HG02870 (cell line): ENCODE measurements at regions not wholly inside any gene's neighbourhood (a gene's known extent, or its start where the extent isn't known, plus 50 kb on each side); places are given as distances from the start of the nearest gene placed in this dataset.

Source experiments
- ATAC-seq: cut with Tn5 transposase; IDR thresholded peaks from one replicate; pipeline ENCODE4 v1.9.1; 2021; ENCODE audit warnings: mild to moderate bottlenecking, moderate library complexity; ENCODE audit not compliant: unreplicated experiment

- ATAC-seq: no peak
Measured at GRCh38 chr6:140940251-140940925, 1192.3 kb upstream of the GJE1 start.

DNA sequence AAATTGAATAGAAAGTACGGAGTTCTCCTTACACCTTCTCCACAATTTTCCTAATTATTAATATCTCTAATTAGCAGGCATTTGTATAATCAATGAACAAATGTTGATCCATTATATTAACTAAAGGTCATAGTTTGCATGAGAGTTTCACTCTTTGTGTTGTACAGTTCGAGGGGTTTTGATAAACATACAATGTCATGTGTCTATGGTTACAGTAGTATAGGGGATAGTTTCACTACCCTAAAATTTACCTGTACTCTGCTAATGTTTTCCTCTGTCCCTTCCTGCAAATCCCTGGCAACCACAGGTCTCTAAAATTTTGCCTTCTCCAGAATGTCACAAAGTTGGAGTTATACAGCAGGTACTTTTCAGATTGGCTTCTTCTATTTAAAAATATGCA lies 1199.8 kb upstream of the GJE1 start:
- no peak for ATAC-seq

GRCh38 chr6:140931581-140931980 lies 1201.1 kb upstream of the GJE1 start:
- no peak for ATAC-seq

DNA sequence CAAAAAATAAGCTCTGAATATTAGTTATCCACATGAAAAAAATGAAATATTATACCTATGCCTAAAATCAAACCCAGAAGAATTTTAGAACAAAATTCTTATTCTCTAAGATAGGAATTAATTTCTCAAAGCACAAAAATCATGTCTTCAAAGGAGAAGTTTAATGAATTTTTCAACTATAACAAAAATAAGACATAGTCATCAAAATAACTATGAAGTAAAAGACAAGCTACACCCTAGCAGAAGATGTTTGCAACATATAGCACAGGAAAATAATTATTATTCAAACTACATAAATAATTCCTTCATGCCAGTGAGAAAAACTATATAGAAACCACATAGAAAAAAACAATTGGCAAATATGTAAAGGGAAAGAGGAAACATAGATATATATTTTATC lies 1203.6 kb upstream of the GJE1 start:
- ATAC-seq: no peak

- ATAC-seq: no peak
Measured at GRCh38 chr6:140923048-140923447, 1209.7 kb upstream of the GJE1 start.

- ATAC-seq: peak; percentile 74
Measured at GRCh38 chr6:140921366-140922226, 1211.1 kb upstream of the GJE1 start.

DNA sequence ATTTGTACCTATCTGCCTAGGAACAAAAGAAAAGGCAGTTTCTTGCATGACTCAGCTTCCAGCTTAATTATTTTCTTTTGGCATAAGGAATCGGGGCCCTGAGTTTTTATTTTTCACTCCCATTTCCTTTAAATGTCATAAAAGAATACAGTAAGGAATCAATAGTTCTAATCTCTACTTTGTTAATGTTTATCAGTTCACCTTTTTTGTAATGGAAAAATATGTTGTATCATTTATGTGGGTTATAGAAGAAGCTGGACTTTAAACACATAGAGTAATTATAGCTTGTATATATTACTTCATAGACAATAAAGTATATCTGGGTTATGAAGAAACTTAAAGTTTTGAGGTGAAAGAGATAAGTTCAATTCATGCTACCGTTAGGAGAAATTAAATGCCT lies 1214.8 kb upstream of the GJE1 start:
- no peak for ATAC-seq

DNA sequence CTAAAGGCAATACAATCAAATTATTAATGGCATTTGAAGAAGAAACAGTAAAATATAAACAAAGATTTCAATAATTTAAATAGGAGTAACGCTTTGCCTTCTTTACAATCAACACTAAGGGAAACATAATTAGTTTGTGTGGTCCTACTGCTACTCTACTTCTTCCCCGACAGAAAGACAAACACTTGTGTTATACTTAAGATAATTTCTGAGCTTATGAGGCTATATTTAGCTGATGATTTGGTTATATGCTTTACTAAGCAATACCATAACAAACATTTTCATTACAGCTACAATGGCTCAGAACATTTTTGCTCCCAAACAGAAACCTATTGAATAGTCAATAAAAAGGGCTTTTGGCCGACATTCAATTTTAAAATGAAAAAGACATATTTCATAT lies 1217.2 kb upstream of the GJE1 start:
- ATAC-seq: no peak

- no peak for ATAC-seq
Measured at GRCh38 chr6:140915103-140915502, 1217.6 kb upstream of the GJE1 start.

DNA sequence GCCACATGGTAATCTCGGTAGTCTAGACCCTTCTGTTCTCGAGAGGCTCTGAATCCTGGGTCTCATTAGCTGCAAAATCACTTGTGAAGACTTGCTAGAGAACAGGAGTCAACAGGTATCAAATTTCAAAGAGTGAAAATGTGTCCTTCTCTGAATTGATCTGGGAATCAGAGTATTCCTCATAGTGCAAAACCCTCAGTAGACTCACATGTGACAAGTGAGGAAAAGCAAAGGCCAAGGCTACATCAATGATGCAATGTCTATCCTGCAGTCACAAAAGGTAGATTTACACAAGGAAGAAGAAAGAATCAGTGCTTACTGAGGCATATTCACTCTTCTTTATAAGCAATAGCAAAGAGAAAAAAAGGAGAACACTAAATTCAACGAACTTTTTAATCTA lies 1220.0 kb upstream of the GJE1 start:
- ATAC-seq: no peak

GRCh38 chr6:140909625-140910024 lies 1223.1 kb upstream of the GJE1 start:
- ATAC-seq: no peak

DNA sequence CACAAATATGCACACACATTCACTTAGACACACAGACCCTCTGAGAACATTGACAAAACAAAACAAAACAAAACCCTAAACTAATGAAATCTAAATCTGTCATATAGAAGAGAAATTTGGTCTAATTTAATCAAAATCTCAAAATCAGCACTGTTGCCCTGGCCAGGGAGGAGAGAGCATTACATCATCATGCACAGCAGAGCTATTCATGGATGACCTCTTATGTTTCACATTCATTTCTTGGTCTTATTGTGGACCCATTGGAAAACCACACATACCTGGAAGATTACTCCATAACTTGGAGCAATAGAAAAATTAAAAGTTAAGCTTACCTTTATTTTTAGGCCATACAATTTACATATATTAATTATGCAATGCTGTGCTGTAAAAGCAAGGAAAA lies 1223.6 kb upstream of the GJE1 start:
- no peak for ATAC-seq

DNA sequence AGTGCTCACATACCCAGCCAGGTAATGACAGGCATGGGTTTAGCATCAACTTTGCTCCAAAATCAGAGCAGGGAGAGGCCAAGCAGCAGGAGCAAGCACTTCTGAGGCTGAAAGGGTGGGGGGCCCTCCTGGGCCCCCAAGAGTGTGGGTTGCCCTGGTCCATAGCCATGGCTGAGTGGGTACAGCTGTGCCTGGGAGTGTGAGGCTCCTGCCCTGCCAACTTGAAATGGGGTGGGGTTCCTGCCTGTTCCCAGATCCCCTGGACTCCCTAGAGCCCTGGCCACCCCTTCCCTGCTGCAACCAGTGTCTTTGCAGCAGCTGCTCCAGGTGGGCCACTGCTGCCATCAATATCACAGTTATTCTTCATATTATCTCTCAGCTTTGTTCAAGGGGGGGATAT lies 1224.2 kb upstream of the GJE1 start:
- no peak for ATAC-seq

DNA sequence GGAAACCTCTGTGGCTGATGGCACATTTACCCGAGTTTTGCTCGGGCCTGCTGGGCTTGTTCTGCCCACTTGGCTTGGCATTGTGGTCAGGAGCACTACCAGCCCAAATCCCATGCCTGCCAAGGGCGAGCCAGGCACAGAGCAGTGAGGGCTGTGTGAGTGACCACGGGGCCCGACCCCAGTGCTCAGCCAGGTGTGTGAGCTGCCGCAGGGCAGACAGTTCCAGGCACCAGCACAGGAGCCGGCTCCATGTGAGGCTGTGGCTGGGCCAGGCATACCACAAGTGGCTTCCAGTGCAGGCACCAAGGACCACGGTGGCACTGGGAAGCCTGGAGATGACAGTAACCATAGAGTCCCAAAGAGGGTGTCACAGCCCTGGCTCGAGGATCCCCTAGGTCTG lies 1225.5 kb upstream of the GJE1 start:
- ATAC-seq: no peak

- ATAC-seq: no peak
Measured at GRCh38 chr6:140905724-140906123, 1227.0 kb upstream of the GJE1 start.

DNA sequence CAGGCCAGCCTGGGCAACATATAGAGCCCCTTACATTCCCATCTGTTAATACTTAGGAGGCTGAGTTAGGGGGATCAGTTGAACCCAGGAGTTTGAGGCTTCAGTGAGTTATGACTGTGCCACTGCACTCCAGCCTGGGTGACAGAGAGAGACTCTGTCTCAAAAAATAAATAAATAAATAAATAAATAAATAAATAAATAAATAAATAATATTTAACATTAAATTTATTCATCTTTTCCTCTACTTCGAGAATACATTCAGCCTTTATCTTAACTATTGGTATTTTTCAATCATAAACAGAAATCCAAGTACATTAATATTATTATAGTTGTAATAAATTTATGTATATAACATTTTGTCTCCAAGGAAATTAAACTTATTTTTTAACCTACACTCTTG lies 1227.7 kb upstream of the GJE1 start:
- no peak for ATAC-seq

GRCh38 chr6:140897804-140898573 lies 1234.7 kb upstream of the GJE1 start:
- ATAC-seq: no peak

- ATAC-seq: no peak
Measured at GRCh38 chr6:140897349-140897748, 1235.4 kb upstream of the GJE1 start.

DNA sequence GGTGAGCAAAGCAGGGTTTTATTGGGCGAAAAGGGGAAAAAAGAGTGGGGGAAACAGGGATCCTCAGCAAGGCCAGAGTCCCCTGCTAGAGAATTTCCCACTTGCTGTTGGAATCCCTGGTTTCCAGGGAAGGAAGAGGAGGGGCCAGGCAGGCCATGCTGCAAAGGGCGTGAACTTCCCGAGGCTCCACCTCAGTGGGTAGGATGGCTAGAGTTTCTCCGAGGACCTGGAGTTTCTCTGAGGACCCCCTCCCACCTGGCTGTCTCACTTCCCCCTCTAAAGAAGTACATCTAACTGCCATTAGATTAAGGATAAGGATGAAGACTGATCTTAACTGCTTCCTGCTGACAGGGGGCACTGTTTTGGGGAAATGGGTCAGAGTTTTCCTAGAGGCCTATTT lies 1239.3 kb upstream of the GJE1 start:
- no peak for ATAC-seq

DNA sequence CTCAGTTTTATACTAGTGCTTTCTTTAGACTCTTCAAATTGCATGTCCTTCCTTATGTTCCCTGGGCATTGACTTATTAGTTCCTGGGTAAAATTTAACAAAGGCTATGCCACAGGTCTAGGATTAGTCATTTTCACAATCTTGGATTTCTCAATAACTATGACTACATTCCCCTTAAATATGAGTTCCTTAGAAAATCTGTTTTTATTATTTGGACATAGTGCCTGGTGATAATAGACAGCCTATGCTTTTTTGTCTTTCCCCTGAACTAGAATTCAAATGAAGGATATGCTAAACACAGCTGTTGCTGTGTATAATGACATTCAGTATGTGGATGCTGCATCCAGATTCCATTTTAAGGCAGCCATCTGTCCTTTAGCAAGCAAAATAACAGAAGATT lies 1252.8 kb upstream of the GJE1 start:
- ATAC-seq: no peak

GRCh38 chr6:140874066-140874465 lies 1258.7 kb upstream of the GJE1 start:
- no peak for ATAC-seq

GRCh38 chr6:140872885-140873284 lies 1259.8 kb upstream of the GJE1 start:
- no peak for ATAC-seq
